ENCODE measurements at regions not wholly inside any gene's neighbourhood (a gene's known extent, or its start where the extent isn't known, plus 50 kb on each side); places are given as distances from the start of the nearest gene placed in this dataset.
A peak's percentile ranks its signal among the peaks of the same experiment; 100 is the strongest.

DNA sequence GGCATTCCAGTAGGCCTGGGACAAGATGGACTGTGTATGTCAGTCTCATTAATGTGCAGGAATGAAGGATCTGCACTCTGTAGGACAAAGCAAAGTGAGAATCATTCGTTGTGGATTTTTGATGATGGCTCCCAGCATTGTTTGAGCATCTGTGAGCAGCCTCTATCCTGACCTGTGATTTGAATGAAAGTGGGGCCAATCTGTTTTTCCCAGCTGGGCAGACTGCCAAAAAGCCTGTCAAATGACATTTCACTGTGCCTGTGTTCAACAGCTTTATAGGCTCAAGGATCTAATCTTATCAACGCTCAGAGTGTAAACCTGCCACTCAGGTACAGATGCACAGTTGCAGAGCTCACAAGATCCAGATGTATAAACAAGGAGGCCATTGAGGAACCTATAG, 86.7 kb upstream of the SYNDIG1 start:
- no peak for DNase-seq (ENCODE audit: extremely low spot score, unreplicated experiment)
- peak overlapping the region; percentile 26 for H3K27ac Mint-ChIP-seq

DNA sequence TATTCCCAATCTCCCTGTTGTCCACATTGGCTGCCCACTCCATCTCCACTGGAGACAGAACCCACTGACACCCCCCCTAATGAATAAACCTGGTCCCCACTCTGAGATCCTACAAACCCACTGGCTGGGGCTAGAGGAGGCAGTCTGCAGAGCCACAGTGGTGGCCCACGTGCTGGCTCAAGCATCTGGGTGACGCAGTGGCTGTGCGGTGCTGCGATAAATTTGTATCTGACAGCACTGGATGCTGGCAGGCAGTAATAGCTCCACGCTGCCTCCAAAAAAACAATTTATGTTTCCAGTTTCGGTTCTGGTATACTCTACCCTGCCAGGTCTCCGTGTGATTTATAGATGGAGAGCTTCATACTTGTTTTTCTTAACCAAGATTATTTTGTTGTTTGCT, 87.1 kb upstream of the SYNDIG1 start:
- Mint-ChIP-seq H3K9me3 (no peaks in the 10 kb centered on the region), H3K36me3 (no peaks in the 10 kb centered on the region), H3K4me3 (no peak overlapping the region), H3K4me1 (ENCODE audit: unreplicated experiment) (peaks cover 9% of the 10 kb centered on the region), H3K27me3 (peaks cover 41% of the 10 kb centered on the region), H3K27ac (peak overlapping the region; percentile 26)
- TF ChIP-seq CTCF (conservative IDR thresholded peaks at IDR 0.05), result no peak
- DNase-seq (ENCODE audit: extremely low spot score, unreplicated experiment), result no peak

More for the DNA sequence above, 86.7 kb upstream of the SYNDIG1 start:
- Mint-ChIP-seq H3K4me3 (no peak overlapping the region), H3K4me1 (ENCODE audit: unreplicated experiment) (peaks cover 9% of the 10 kb centered on the region), H3K27me3 (peaks cover 41% of the 10 kb centered on the region), H3K9me3 (no peaks in the 10 kb centered on the region), H3K36me3 (no peaks in the 10 kb centered on the region)
- no peak for TF ChIP-seq CTCF (conservative IDR thresholded peaks at IDR 0.05)

DNA sequence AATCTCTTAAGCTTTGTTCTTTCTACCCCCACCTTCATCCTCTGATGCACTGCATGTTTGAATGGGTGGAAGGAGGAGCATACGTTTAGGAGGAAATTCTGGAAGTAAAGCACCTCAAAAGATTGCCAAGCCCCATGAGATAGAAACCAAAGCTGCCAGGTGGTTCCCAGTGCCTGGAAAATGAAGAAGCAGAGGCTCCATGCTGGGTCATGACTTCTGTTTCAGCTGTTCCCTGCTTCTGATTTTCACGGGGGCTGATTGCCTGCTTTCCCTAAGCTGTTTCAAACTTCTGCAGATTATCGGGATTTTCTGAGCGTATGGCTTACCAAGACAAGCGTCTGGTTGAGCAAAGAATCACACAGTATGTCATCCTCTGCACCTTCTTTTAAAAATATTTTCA, 87.5 kb upstream of the SYNDIG1 start:
- peaks cover 41% of the 10 kb centered on the region for H3K27me3 Mint-ChIP-seq
- H3K9me3 Mint-ChIP-seq, result no peaks in the 10 kb centered on the region
- peaks cover 9% of the 10 kb centered on the region for H3K4me1 Mint-ChIP-seq (ENCODE audit: unreplicated experiment)
- no peak for TF ChIP-seq CTCF (conservative IDR thresholded peaks at IDR 0.05)
- no peak overlapping the region for H3K27ac Mint-ChIP-seq
- H3K36me3 Mint-ChIP-seq, result no peaks in the 10 kb centered on the region
- DNase-seq (ENCODE audit: extremely low spot score, unreplicated experiment), result no peak
- H3K4me3 Mint-ChIP-seq, result no peak overlapping the region

DNA sequence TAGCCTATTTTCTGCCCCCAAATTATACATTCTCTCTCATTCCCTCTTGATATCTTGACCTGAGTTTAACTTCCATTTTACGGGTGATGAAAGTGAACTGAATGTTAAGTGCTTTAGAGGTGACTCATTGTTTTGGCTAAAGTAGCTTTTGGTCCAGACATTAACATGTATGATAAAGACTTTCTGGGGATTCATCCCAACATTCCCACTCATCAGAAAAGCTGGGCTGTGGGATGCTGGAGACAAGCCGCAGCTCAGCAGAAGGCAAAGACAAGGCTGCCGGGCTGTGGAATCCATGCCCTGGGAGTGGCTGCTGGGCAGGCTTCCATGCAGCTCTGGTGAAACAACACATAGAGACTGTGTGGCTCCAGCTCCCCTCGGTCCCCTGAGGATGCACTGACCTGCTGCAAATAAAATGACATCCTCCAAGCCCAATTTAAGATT, 89.9 kb upstream of the SYNDIG1 start:
- Mint-ChIP-seq H3K4me1 (ENCODE audit: unreplicated experiment) (peaks cover 9% of the 10 kb centered on the region), H3K36me3 (no peaks in the 10 kb centered on the region), H3K27me3 (peaks cover 33% of the 10 kb centered on the region), H3K9me3 (no peaks in the 10 kb centered on the region), H3K27ac (no peak overlapping the region), H3K4me3 (no peak overlapping the region)
- TF ChIP-seq CTCF (conservative IDR thresholded peaks at IDR 0.05), result no peak
- DNase-seq (ENCODE audit: extremely low spot score, unreplicated experiment), result no peak

GRCh38 chr20:24378661-24379483, 90.6 kb upstream of the SYNDIG1 start:
- no peaks in the 10 kb centered on the region for H3K9me3 Mint-ChIP-seq
- no peak for TF ChIP-seq CTCF (conservative IDR thresholded peaks at IDR 0.05)
- peaks cover 30% of the 10 kb centered on the region for H3K27me3 Mint-ChIP-seq
- H3K4me3 Mint-ChIP-seq, result no peak overlapping the region
- no peak for DNase-seq (ENCODE audit: extremely low spot score, unreplicated experiment)
- H3K27ac Mint-ChIP-seq, result no peak overlapping the region
- H3K36me3 Mint-ChIP-seq, result no peaks in the 10 kb centered on the region
- H3K4me1 Mint-ChIP-seq (ENCODE audit: unreplicated experiment), result peaks cover 9% of the 10 kb centered on the region
